OCI-LY1 (cell line): ENCODE measurements at regions not wholly inside any gene's neighbourhood (a gene's known extent, or its start where the extent isn't known, plus 50 kb on each side); places are given as distances from the start of the nearest gene placed in this dataset.

Source experiments
- H2AFZ ChIP-seq: fragments of 200-600 bp; sonication (generic), shearing (Covaris generic); 2 replicates; pipeline ENCODE4 v1.6.0; 2014; ENCODE audit warnings: antibody characterized with exemption, mild to moderate bottlenecking, low read length
- H3F3A ChIP-seq: fragments of 200-600 bp; sonication (generic), shearing (Covaris generic); 2 replicates; pipeline ENCODE4 v1.6.0; 2014; ENCODE audit warnings: mild to moderate bottlenecking, antibody characterized with exemption, low read length, moderate library complexity; ENCODE audit not compliant: insufficient read depth
- H3K27ac ChIP-seq: fragments of 200-600 bp; sonication (generic); 2 replicates; pipeline ENCODE4 v1.5.1; 2014; ENCODE audit warnings: low read length, mixed run types, mild to moderate bottlenecking, low read depth; ENCODE audit not compliant: poor library complexity, severe bottlenecking
- H3K27me3 ChIP-seq: fragments of 200-600 bp; sonication (generic); 2 replicates; pipeline ENCODE4 v1.6.0; 2014; ENCODE audit warnings: antibody characterized with exemption, mild to moderate bottlenecking, low read length, moderate library complexity; ENCODE audit not compliant: insufficient read depth
- H3K36me3 ChIP-seq: fragments of 200-600 bp; sonication (generic); 2 replicates; pipeline ENCODE4 v1.6.1; 2014; ENCODE audit warnings: mild to moderate bottlenecking, antibody characterized with exemption, low read length, moderate library complexity, mixed read lengths; ENCODE audit not compliant: insufficient read depth
- H3K4me1 ChIP-seq: fragments of 200-600 bp; sonication (generic); 2 replicates; pipeline ENCODE4 v1.5.1; 2014; ENCODE audit warnings: mild to moderate bottlenecking, low read length, moderate library complexity; ENCODE audit not compliant: insufficient read depth, severe bottlenecking
- H3K4me2 ChIP-seq: fragments of 200-600 bp; sonication (generic), shearing (Covaris generic); 2 replicates; pipeline ENCODE4 v1.6.1; 2014; ENCODE audit warnings: low read length
- H3K4me3 ChIP-seq: fragments of 200-600 bp; sonication (generic); 2 replicates; pipeline ENCODE4 v1.5.1; 2014; ENCODE audit warnings: low read length, low read depth, mild to moderate bottlenecking, mixed read lengths; ENCODE audit not compliant: poor library complexity, severe bottlenecking
- H3K79me2 ChIP-seq: fragments of 200-600 bp; shearing (Covaris generic); 2 replicates; pipeline ENCODE4 v1.6.1; 2016; ENCODE audit warnings: mixed run types, low read length, mixed read lengths; ENCODE audit not compliant: insufficient read depth
- H3K9ac ChIP-seq: fragments of 200-600 bp; sonication (generic), shearing (Covaris generic); 2 replicates; pipeline ENCODE4 v1.6.1; 2014; ENCODE audit warnings: mild to moderate bottlenecking, low read length, mixed read lengths
- H3K9me2 ChIP-seq: fragments of 200-600 bp; sonication (generic), shearing (Covaris generic); 2 replicates; pipeline ENCODE4 v1.6.1; 2014; ENCODE audit warnings: low read depth, mild to moderate bottlenecking, low read length, mixed read lengths
- H3K9me3 ChIP-seq: fragments of 200-600 bp; shearing (Covaris generic); 2 replicates; pipeline ENCODE4 v1.6.1; 2014; ENCODE audit warnings: low read length, mixed read lengths
- H4K20me1 ChIP-seq: fragments of 200-600 bp; sonication (generic), shearing (Covaris generic); 2 replicates; pipeline ENCODE4 v1.6.0; 2016; ENCODE audit warnings: mild to moderate bottlenecking, low read length; ENCODE audit not compliant: insufficient read depth
- EZH2 ChIP-seq: fragments of 200-600 bp; sonication (generic), shearing (Covaris generic); IDR thresholded peaks from 2 replicates; pipeline ENCODE4 v1.8.0; 2017; ENCODE audit warnings: borderline replicate concordance, mixed run types, mild to moderate bottlenecking, antibody characterized with exemption, low read length, moderate library complexity, mixed read lengths
- TF ChIP-seq, protein P1 (sequence below): fragments of 200-600 bp; sonication (generic), shearing (Covaris generic); IDR thresholded peaks from 2 replicates; pipeline ENCODE4 v1.5.1; 2017; ENCODE audit warnings: mild to moderate bottlenecking, antibody characterized with exemption, low read length, moderate library complexity, mixed read lengths

- no peaks in the 10 kb centered on the region for H3K9me2 ChIP-seq
- no peak overlapping the region for H3K4me3 ChIP-seq
- no peaks in the 10 kb centered on the region for H3K79me2 ChIP-seq
- no peak overlapping the region for H3K4me2 ChIP-seq
- H3K4me1 ChIP-seq = no peaks in the 10 kb centered on the region
- no peak overlapping the region for H3K27ac ChIP-seq
- TF ChIP-seq, protein P1, sequence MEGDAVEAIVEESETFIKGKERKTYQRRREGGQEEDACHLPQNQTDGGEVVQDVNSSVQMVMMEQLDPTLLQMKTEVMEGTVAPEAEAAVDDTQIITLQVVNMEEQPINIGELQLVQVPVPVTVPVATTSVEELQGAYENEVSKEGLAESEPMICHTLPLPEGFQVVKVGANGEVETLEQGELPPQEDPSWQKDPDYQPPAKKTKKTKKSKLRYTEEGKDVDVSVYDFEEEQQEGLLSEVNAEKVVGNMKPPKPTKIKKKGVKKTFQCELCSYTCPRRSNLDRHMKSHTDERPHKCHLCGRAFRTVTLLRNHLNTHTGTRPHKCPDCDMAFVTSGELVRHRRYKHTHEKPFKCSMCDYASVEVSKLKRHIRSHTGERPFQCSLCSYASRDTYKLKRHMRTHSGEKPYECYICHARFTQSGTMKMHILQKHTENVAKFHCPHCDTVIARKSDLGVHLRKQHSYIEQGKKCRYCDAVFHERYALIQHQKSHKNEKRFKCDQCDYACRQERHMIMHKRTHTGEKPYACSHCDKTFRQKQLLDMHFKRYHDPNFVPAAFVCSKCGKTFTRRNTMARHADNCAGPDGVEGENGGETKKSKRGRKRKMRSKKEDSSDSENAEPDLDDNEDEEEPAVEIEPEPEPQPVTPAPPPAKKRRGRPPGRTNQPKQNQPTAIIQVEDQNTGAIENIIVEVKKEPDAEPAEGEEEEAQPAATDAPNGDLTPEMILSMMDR = no peak
- TF ChIP-seq EZH2 = no peak
- no peaks in the 10 kb centered on the region for H3K27me3 ChIP-seq
- no peaks in the 10 kb centered on the region for H3K36me3 ChIP-seq
- no peaks in the 10 kb centered on the region for H3K9me3 ChIP-seq
- no peak overlapping the region for H3K9ac ChIP-seq
- no peak overlapping the region for H2AFZ ChIP-seq
- H4K20me1 ChIP-seq = no peaks in the 10 kb centered on the region
- H3F3A ChIP-seq = no peaks in the 10 kb centered on the region
These were observed 281.7 kb downstream of the EFHB start for GRCh38 chr3:19652336-19652735.

DNA sequence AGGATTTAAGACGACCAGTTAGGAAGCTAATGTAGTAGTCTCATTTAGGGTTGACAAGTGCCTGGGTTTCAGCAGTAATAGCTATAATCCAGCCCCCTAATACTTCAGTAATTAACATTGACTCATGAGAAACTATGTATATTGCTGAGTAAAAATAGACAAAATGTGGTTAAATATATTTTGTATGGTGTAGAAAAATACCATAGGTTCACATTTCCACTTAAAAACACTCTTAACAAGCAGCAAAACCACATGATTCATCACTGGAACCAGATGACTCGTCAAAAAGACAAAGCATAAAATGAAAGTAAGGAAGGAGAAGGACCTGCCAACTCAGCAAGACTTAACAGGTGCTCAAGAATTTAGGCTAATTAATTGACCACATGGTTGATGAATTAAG lies 288.9 kb downstream of the EFHB start:
- H3K9me3 ChIP-seq = no peaks in the 10 kb centered on the region
- H3K9ac ChIP-seq = no peak overlapping the region
- no peaks in the 10 kb centered on the region for H4K20me1 ChIP-seq
- no peaks in the 10 kb centered on the region for H3K27me3 ChIP-seq
- no peak overlapping the region for H3K4me3 ChIP-seq
- no peaks in the 10 kb centered on the region for H3K4me1 ChIP-seq
- H3K4me2 ChIP-seq = no peak overlapping the region
- no peaks in the 10 kb centered on the region for H3K36me3 ChIP-seq
- TF ChIP-seq EZH2 = no peak
- TF ChIP-seq, protein P1 = no peak
- no peaks in the 10 kb centered on the region for H3K9me2 ChIP-seq
- H3K27ac ChIP-seq = no peak overlapping the region
- no peaks in the 10 kb centered on the region for H3K79me2 ChIP-seq
- no peaks in the 10 kb centered on the region for H3F3A ChIP-seq
- 0 out of 2 replicates have a peak overlapping the region, but pooled peaks have one; percentile 63 for H2AFZ ChIP-seq

DNA sequence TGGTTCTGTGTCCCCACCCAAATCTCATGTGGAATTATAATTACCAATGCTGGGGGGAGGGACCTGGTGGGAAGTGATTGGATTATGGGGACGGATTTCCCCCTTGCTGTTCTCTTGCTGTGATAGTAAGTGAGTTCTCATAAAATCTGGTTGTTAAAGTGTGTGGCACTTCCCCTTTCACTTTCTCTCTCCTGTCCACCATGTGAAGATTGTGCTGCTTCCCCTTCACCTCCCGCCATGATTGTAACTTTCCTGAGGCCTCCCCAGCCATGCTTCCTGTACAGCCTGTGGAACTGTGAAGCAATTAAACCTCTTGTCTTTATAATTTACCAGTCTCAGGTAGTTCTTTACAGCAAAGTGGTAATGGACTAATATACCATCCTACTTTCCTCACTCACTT lies 289.6 kb downstream of the EFHB start:
- Histone ChIP-seq H2AFZ (no peak overlapping the region), H4K20me1 (no peaks in the 10 kb centered on the region), H3K9me2 (no peaks in the 10 kb centered on the region), H3K9ac (no peak overlapping the region), H3F3A (no peaks in the 10 kb centered on the region), H3K4me3 (no peak overlapping the region), H3K4me1 (no peaks in the 10 kb centered on the region), H3K79me2 (no peaks in the 10 kb centered on the region), H3K9me3 (no peaks in the 10 kb centered on the region), H3K27me3 (no peaks in the 10 kb centered on the region), H3K36me3 (no peaks in the 10 kb centered on the region), H3K4me2 (no peak overlapping the region), H3K27ac (no peak overlapping the region)
- TF ChIP-seq, protein P1 = no peak
- no peak for TF ChIP-seq EZH2
